ENCODE measurements at regions not wholly inside any gene's neighbourhood (a gene's known extent, or its start where the extent isn't known, plus 50 kb on each side); places are given as distances from the start of the nearest gene placed in this dataset.

- TF ChIP-seq, protein P1, sequence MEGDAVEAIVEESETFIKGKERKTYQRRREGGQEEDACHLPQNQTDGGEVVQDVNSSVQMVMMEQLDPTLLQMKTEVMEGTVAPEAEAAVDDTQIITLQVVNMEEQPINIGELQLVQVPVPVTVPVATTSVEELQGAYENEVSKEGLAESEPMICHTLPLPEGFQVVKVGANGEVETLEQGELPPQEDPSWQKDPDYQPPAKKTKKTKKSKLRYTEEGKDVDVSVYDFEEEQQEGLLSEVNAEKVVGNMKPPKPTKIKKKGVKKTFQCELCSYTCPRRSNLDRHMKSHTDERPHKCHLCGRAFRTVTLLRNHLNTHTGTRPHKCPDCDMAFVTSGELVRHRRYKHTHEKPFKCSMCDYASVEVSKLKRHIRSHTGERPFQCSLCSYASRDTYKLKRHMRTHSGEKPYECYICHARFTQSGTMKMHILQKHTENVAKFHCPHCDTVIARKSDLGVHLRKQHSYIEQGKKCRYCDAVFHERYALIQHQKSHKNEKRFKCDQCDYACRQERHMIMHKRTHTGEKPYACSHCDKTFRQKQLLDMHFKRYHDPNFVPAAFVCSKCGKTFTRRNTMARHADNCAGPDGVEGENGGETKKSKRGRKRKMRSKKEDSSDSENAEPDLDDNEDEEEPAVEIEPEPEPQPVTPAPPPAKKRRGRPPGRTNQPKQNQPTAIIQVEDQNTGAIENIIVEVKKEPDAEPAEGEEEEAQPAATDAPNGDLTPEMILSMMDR (IDR thresholded peaks at IDR 0.05; ENCODE audit: low read depth, low read length, missing input control), result no peak
- TF ChIP-seq RAD21 (IDR thresholded peaks at IDR 0.05) (no peak), JUND (IDR thresholded peaks at IDR 0.05) (no peak), SP1 (IDR thresholded peaks at IDR 0.05) (no peak), EGR1 (IDR thresholded peaks at IDR 0.05; ENCODE audit: low read depth in 2 of 2) (no peak), YY1 (IDR thresholded peaks at IDR 0.05) (no peak), TAF1 (conservative IDR thresholded peaks at IDR 0.05) (no peak), HNF4A (conservative IDR thresholded peaks at IDR 0.05) (no peak), RXRA (IDR thresholded peaks at IDR 0.05) (no peak), FOXA1 (IDR thresholded peaks at IDR 0.05) (no peak)
- TF ChIP-seq, protein P2, sequence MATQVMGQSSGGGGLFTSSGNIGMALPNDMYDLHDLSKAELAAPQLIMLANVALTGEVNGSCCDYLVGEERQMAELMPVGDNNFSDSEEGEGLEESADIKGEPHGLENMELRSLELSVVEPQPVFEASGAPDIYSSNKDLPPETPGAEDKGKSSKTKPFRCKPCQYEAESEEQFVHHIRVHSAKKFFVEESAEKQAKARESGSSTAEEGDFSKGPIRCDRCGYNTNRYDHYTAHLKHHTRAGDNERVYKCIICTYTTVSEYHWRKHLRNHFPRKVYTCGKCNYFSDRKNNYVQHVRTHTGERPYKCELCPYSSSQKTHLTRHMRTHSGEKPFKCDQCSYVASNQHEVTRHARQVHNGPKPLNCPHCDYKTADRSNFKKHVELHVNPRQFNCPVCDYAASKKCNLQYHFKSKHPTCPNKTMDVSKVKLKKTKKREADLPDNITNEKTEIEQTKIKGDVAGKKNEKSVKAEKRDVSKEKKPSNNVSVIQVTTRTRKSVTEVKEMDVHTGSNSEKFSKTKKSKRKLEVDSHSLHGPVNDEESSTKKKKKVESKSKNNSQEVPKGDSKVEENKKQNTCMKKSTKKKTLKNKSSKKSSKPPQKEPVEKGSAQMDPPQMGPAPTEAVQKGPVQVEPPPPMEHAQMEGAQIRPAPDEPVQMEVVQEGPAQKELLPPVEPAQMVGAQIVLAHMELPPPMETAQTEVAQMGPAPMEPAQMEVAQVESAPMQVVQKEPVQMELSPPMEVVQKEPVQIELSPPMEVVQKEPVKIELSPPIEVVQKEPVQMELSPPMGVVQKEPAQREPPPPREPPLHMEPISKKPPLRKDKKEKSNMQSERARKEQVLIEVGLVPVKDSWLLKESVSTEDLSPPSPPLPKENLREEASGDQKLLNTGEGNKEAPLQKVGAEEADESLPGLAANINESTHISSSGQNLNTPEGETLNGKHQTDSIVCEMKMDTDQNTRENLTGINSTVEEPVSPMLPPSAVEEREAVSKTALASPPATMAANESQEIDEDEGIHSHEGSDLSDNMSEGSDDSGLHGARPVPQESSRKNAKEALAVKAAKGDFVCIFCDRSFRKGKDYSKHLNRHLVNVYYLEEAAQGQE (IDR thresholded peaks at IDR 0.05), result no peak
- TF ChIP-seq, protein P3, sequence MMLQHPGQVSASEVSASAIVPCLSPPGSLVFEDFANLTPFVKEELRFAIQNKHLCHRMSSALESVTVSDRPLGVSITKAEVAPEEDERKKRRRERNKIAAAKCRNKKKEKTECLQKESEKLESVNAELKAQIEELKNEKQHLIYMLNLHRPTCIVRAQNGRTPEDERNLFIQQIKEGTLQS (IDR thresholded peaks at IDR 0.05), result no peak
- TF ChIP-seq, protein P4, sequence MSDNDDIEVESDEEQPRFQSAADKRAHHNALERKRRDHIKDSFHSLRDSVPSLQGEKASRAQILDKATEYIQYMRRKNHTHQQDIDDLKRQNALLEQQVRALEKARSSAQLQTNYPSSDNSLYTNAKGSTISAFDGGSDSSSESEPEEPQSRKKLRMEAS (IDR thresholded peaks at IDR 0.05), result no peak
Measured at GRCh38 chr2:186205254-186205911, 280.7 kb upstream of the ZC3H15 start.

All from liver (tissue), 3 donors.